Fibroblast of lung (primary cell): ENCODE measurements at regions not wholly inside any gene's neighbourhood (a gene's known extent, or its start where the extent isn't known, plus 50 kb on each side); places are given as distances from the start of the nearest gene placed in this dataset.

ENCODE experiments used
- DNase-seq, 2 donors: peaks; one replicate each; pipeline versions ENCODE4 v3.0.0 to v3.0.0-alpha.2; 2010; ENCODE audit warnings: low read depth in 2 of 2
- H2AFZ ChIP-seq: 2 replicates; pipeline ENCODE4 v1.5.1; 2012; ENCODE audit warnings: low read length, control low read depth, inconsistent platforms
- H3K27ac ChIP-seq: 2 replicates; pipeline ENCODE4 v1.5.1; 2011; ENCODE audit warnings: low read length, control low read depth; ENCODE audit not compliant: insufficient read depth
- H3K27me3 ChIP-seq: 2 replicates; pipeline ENCODE4 v1.5.1; 2011; ENCODE audit warnings: mild to moderate bottlenecking, low read length; ENCODE audit not compliant: control insufficient read depth, insufficient read depth
- H3K36me3 ChIP-seq: 2 replicates; pipeline ENCODE4 v1.5.1; 2011; ENCODE audit warnings: low read length; ENCODE audit not compliant: control insufficient read depth, insufficient read depth
- H3K4me1 ChIP-seq: 2 replicates; pipeline ENCODE4 v1.5.1; 2011; ENCODE audit warnings: low read length; ENCODE audit not compliant: control insufficient read depth, insufficient read depth; ENCODE audit errors: extremely low read depth
- H3K4me2 ChIP-seq: 2 replicates; pipeline ENCODE4 v1.5.1; 2011; ENCODE audit warnings: low read length, control low read depth; ENCODE audit not compliant: insufficient read depth; ENCODE audit errors: extremely low read depth
- H3K4me3 ChIP-seq, 4 experiments: fragments of 200-600 bp in 1 of 4; sonication (generic) in 1 of 4; replicated peaks in 1 of 4; 2 replicates each; pipeline ENCODE4 v1.5.1; 2011 to 2016; ENCODE audit warnings: low read length in 4 of 4, low read depth in 3 of 4, mild to moderate bottlenecking in 3 of 4, control low read depth in 2 of 4, inconsistent platforms in 1 of 4, mixed read lengths in 1 of 4; ENCODE audit not compliant: insufficient read depth in 1 of 4; ENCODE audit errors: control extremely low read depth in 1 of 4
- H3K79me2 ChIP-seq: 2 replicates; pipeline ENCODE4 v1.5.1; 2012; ENCODE audit warnings: mild to moderate bottlenecking, low read length, inconsistent platforms; ENCODE audit not compliant: control insufficient read depth, insufficient read depth
- H3K9ac ChIP-seq: 2 replicates; pipeline ENCODE4 v1.5.1; 2011; ENCODE audit warnings: mild to moderate bottlenecking, low read length, control low read depth; ENCODE audit not compliant: insufficient read depth
- H3K9me3 ChIP-seq: 2 replicates; pipeline ENCODE4 v1.5.1; 2012; ENCODE audit warnings: low read depth, low read length; ENCODE audit not compliant: control insufficient read depth, insufficient read depth
- H4K20me1 ChIP-seq: 2 replicates; pipeline ENCODE4 v1.5.1; 2011; ENCODE audit warnings: low read length; ENCODE audit not compliant: control insufficient read depth, insufficient read depth; ENCODE audit errors: extremely low read depth
- EZH2 ChIP-seq: IDR thresholded peaks from 2 replicates; pipeline ENCODE4 v1.5.1; 2012; ENCODE audit warnings: low read length, control low read depth, mild to moderate bottlenecking; ENCODE audit errors: missing control alignments
- TF ChIP-seq, protein P1 (sequence below), 2 donors: IDR thresholded peaks in 1 of 2; conservative IDR thresholded peaks in 1 of 2; 1 replicate in 1 of 2; 2 replicates in 1 of 2; pipeline ENCODE4 v1.5.1; 2011 to 2012; ENCODE audit warnings: low read length in 2 of 2, control low read depth in 1 of 2, inconsistent platforms in 1 of 2, low read depth in 1 of 2, mild to moderate bottlenecking in 1 of 2

DNA sequence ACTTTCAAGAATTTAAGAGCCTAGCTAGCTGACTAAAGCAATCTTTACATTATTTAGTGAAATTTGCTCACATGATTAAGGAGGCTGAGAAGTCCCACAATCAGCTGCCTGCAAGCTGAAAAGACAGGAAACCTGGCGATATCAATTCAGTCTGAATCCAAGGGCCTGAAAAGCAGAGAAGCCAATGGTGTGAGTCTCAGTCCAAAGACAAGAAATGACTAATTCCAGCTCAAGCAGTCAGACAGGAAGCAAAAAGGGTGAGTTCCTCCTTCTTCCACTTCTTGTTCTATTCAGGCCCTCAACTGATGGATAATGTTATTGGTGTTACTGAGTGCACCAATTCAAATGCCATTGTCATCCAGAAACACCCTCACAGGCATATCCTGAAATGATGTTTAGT, 1231.6 kb upstream of the CELF2 start:
- no peak overlapping the region for H2AFZ ChIP-seq
- no peak overlapping the region for H3K4me3 ChIP-seq
- no peaks in the 10 kb centered on the region for H3K79me2 ChIP-seq
- no peaks in the 10 kb centered on the region for H3K9me3 ChIP-seq
- H3K36me3 ChIP-seq, result no peaks in the 10 kb centered on the region
- H3K4me1 ChIP-seq, result peaks cover 2% of the 10 kb centered on the region
- no peak overlapping the region for H3K4me2 ChIP-seq
- TF ChIP-seq, protein P1, sequence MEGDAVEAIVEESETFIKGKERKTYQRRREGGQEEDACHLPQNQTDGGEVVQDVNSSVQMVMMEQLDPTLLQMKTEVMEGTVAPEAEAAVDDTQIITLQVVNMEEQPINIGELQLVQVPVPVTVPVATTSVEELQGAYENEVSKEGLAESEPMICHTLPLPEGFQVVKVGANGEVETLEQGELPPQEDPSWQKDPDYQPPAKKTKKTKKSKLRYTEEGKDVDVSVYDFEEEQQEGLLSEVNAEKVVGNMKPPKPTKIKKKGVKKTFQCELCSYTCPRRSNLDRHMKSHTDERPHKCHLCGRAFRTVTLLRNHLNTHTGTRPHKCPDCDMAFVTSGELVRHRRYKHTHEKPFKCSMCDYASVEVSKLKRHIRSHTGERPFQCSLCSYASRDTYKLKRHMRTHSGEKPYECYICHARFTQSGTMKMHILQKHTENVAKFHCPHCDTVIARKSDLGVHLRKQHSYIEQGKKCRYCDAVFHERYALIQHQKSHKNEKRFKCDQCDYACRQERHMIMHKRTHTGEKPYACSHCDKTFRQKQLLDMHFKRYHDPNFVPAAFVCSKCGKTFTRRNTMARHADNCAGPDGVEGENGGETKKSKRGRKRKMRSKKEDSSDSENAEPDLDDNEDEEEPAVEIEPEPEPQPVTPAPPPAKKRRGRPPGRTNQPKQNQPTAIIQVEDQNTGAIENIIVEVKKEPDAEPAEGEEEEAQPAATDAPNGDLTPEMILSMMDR (conservative IDR thresholded peaks at IDR 0.05 in 1 of 2, IDR thresholded peaks at IDR 0.05 in 1 of 2; ENCODE audit: low read depth in 1 of 2, low read length in 2 of 2), result no peak
- H3K27me3 ChIP-seq, result no peaks in the 10 kb centered on the region
- H3K27ac ChIP-seq, result no peak overlapping the region
- no peak overlapping the region for H3K9ac ChIP-seq
- DNase-seq, result peak; percentile 25 to 83
- H4K20me1 ChIP-seq, result no peaks in the 10 kb centered on the region

GRCh38 chr10:9786576-9786975, 1231.1 kb upstream of the CELF2 start:
- DNase-seq, result peak; percentile 33 to 94
- no peaks in the 10 kb centered on the region for H3K9me3 ChIP-seq
- TF ChIP-seq, protein P1 (conservative IDR thresholded peaks at IDR 0.05 in 1 of 2, IDR thresholded peaks at IDR 0.05 in 1 of 2; ENCODE audit: low read depth in 1 of 2, low read length in 2 of 2), result no peak
- no peaks in the 10 kb centered on the region for H3K79me2 ChIP-seq
- no peak overlapping the region for H3K27ac ChIP-seq
- no peak overlapping the region for H2AFZ ChIP-seq
- H3K9ac ChIP-seq, result no peak overlapping the region
- H3K36me3 ChIP-seq, result no peaks in the 10 kb centered on the region
- no peak overlapping the region for H3K4me2 ChIP-seq
- H3K4me3 ChIP-seq, result no peak overlapping the region
- no peaks in the 10 kb centered on the region for H4K20me1 ChIP-seq
- no peaks in the 10 kb centered on the region for H3K27me3 ChIP-seq
- H3K4me1 ChIP-seq, result peaks cover 2% of the 10 kb centered on the region

- no peak overlapping the region for H2AFZ ChIP-seq
- TF ChIP-seq, protein P1 (conservative IDR thresholded peaks at IDR 0.05 in 1 of 2, IDR thresholded peaks at IDR 0.05 in 1 of 2; ENCODE audit: low read depth in 1 of 2, low read length in 2 of 2), result no peak
- TF ChIP-seq EZH2, result no peak
- H3K27ac ChIP-seq, result no peak overlapping the region
- DNase-seq, result no peak
- H3K9me3 ChIP-seq, result no peaks in the 10 kb centered on the region
- H3K27me3 ChIP-seq, result no peaks in the 10 kb centered on the region
- no peaks in the 10 kb centered on the region for H3K36me3 ChIP-seq
- no peak overlapping the region for H3K4me3 ChIP-seq
- H3K4me1 ChIP-seq, result peaks cover 2% of the 10 kb centered on the region
- no peaks in the 10 kb centered on the region for H3K79me2 ChIP-seq
- no peak overlapping the region for H3K4me2 ChIP-seq
- H4K20me1 ChIP-seq, result no peaks in the 10 kb centered on the region
- H3K9ac ChIP-seq, result no peak overlapping the region
These were observed 1227.7 kb upstream of the CELF2 start for GRCh38 chr10:9789996-9790395.
